HEK293 (cell line): ENCODE measurements at regions not wholly inside any gene's neighbourhood (a gene's known extent, or its start where the extent isn't known, plus 50 kb on each side); places are given as distances from the start of the nearest gene placed in this dataset.

Source experiments
- BCL11A ChIP-seq: fragments of 450-650 bp; formaldehyde crosslinking; IDR thresholded peaks from 2 replicates; pipeline ENCODE4 v1.5.1; 2016; ENCODE audit warnings: low read depth, missing biosample characterization, missing genetic modification characterization
- ELK4 ChIP-seq: IDR thresholded peaks from 2 replicates; pipeline ENCODE4 v1.6.1; 2011; ENCODE audit warnings: mild to moderate bottlenecking, low read depth, low read length, borderline replicate concordance
- FEZF1 ChIP-seq: fragments of 450-650 bp; formaldehyde crosslinking; IDR thresholded peaks from 2 replicates; pipeline ENCODE4 v1.5.1; 2016; ENCODE audit warnings: missing biosample characterization, missing genetic modification characterization
- KLF16 ChIP-seq: fragments of 450-650 bp; formaldehyde crosslinking; IDR thresholded peaks from 2 replicates; pipeline ENCODE4 v1.5.1; 2017; ENCODE audit warnings: missing biosample characterization, missing genetic modification characterization
- PRDM6 ChIP-seq: fragments of 450-650 bp; formaldehyde crosslinking; IDR thresholded peaks from 2 replicates; pipeline ENCODE4 v1.5.1; 2017; ENCODE audit warnings: missing biosample characterization, missing genetic modification characterization
- SETDB1 ChIP-seq: IDR thresholded peaks from one replicate; pipeline ENCODE4 v1.6.1; 2017; ENCODE audit warnings: mild to moderate bottlenecking, low read length, moderate library complexity, mixed read lengths; ENCODE audit not compliant: insufficient read length
- TCF7L2 ChIP-seq: IDR thresholded peaks from 2 replicates; pipeline ENCODE4 v1.6.1; 2011; ENCODE audit warnings: low read depth, mild to moderate bottlenecking, inconsistent platforms, low read length, moderate library complexity, borderline replicate concordance
- YY1 ChIP-seq: fragments of 450-650 bp; formaldehyde crosslinking; IDR thresholded peaks from 2 replicates; pipeline ENCODE4 v1.5.1; 2018; ENCODE audit warnings: missing biosample characterization, missing genetic modification characterization
- ZBTB48 ChIP-seq: fragments of 450-650 bp; formaldehyde crosslinking; IDR thresholded peaks from 2 replicates; pipeline ENCODE4 v1.5.1; 2016; ENCODE audit warnings: missing biosample characterization, missing genetic modification characterization
- ZIC2 ChIP-seq: fragments of 450-650 bp; formaldehyde crosslinking; IDR thresholded peaks from 2 replicates; pipeline ENCODE4 v1.5.1; 2016; ENCODE audit warnings: missing biosample characterization, missing genetic modification characterization
- ZNF121 ChIP-seq: fragments of 450-650 bp; formaldehyde crosslinking; IDR thresholded peaks from 2 replicates; pipeline ENCODE4 v1.5.1; 2016; ENCODE audit warnings: missing biosample characterization, missing genetic modification characterization
- ZNF16 ChIP-seq: fragments of 450-650 bp; formaldehyde crosslinking; IDR thresholded peaks from 2 replicates; pipeline ENCODE4 v1.5.1; 2016; ENCODE audit warnings: low read depth, missing biosample characterization, missing genetic modification characterization
- ZNF169 ChIP-seq: fragments of 450-650 bp; formaldehyde crosslinking; IDR thresholded peaks from 2 replicates; pipeline ENCODE4 v1.5.1; 2016; ENCODE audit warnings: missing biosample characterization, missing genetic modification characterization
- ZNF184 ChIP-seq: fragments of 450-650 bp; IDR thresholded peaks from 2 replicates; pipeline ENCODE4 v1.5.1; 2018; ENCODE audit warnings: missing biosample characterization, mild to moderate bottlenecking, missing genetic modification characterization
- ZNF19 ChIP-seq: fragments of 450-650 bp; formaldehyde crosslinking; IDR thresholded peaks from 2 replicates; pipeline ENCODE4; 2016; ENCODE audit warnings: missing biosample characterization, missing genetic modification characterization, low read depth
- ZNF202 ChIP-seq: fragments of 450-650 bp; formaldehyde crosslinking; IDR thresholded peaks from 2 replicates; pipeline ENCODE4 v1.5.1; 2016; ENCODE audit warnings: missing biosample characterization, missing genetic modification characterization, borderline replicate concordance
- ZNF362 ChIP-seq: fragments of 450-650 bp; formaldehyde crosslinking; IDR thresholded peaks from 2 replicates; pipeline ENCODE4 v1.5.1; 2016; ENCODE audit warnings: missing biosample characterization, missing genetic modification characterization
- ZNF426 ChIP-seq: fragments of 450-650 bp; formaldehyde crosslinking; IDR thresholded peaks from 2 replicates; pipeline ENCODE4 v1.5.1; 2017; ENCODE audit warnings: missing biosample characterization, missing genetic modification characterization, mild to moderate bottlenecking, inconsistent platforms, moderate library complexity
- ZNF518A ChIP-seq: fragments of 450-650 bp; formaldehyde crosslinking; conservative IDR thresholded peaks from 2 replicates; pipeline ENCODE4 v1.5.1; 2016; ENCODE audit warnings: low read depth, missing biosample characterization, missing genetic modification characterization
- ZNF530 ChIP-seq: fragments of 450-650 bp; formaldehyde crosslinking; IDR thresholded peaks from 2 replicates; pipeline ENCODE4 v1.5.1; 2016; ENCODE audit warnings: low read depth, missing biosample characterization, missing genetic modification characterization
- ZNF548 ChIP-seq: fragments of 450-650 bp; formaldehyde crosslinking; IDR thresholded peaks from 2 replicates; pipeline ENCODE4 v1.5.1; 2016; ENCODE audit warnings: missing biosample characterization, missing genetic modification characterization
- ZNF645 ChIP-seq: fragments of 450-650 bp; formaldehyde crosslinking; IDR thresholded peaks from 2 replicates; pipeline ENCODE4; 2016; ENCODE audit warnings: missing biosample characterization, missing genetic modification characterization
- ZNF768 ChIP-seq: fragments of 450-650 bp; formaldehyde crosslinking; IDR thresholded peaks from 2 replicates; pipeline ENCODE4 v1.5.1; 2018; ENCODE audit warnings: missing biosample characterization, mild to moderate bottlenecking, missing genetic modification characterization
- ZSCAN23 ChIP-seq: fragments of 450-650 bp; formaldehyde crosslinking; IDR thresholded peaks from 2 replicates; pipeline ENCODE4 v1.5.1; 2016; ENCODE audit warnings: missing biosample characterization, missing genetic modification characterization
- ZSCAN30 ChIP-seq: fragments of 450-650 bp; IDR thresholded peaks from 2 replicates; pipeline ENCODE4 v1.5.1; 2018; ENCODE audit warnings: missing biosample characterization, mild to moderate bottlenecking, missing genetic modification characterization, moderate library complexity
- TF ChIP-seq, protein P1 (sequence below): fragments of 450-650 bp; formaldehyde crosslinking; IDR thresholded peaks from 2 replicates; pipeline ENCODE4 v1.5.1; 2016; ENCODE audit warnings: missing biosample characterization, missing genetic modification characterization

GRCh38 chr18:65955747-65956146 is 204.9 kb downstream of the CDH7 start (continued):
- TF ChIP-seq PRDM6 (tag by site-specific recombination) (peak; percentile 26; the same call in 1 of the 2 replicates), ZSCAN30 (tag by site-specific recombination) (peak; percentile 51; the same call in 1 of the 2 replicates), ZBTB48 (no peak), ZNF548 (tag by site-specific recombination) (no peak), ZIC2 (tag by site-specific recombination) (no peak), YY1 (tag by site-specific recombination) (no peak), TCF7L2 (0 out of 2 replicates have a peak, but pooled peaks have one; percentile 16), ZNF362 (tag by site-specific recombination) (no peak), KLF16 (no peak), ZNF426 (tag by site-specific recombination) (no peak), BCL11A (tag by site-specific recombination) (no peak), ZNF768 (tag by site-specific recombination) (no peak), ZNF645 (tag by site-specific recombination) (no peak), ELK4 (no peak), ZNF184 (tag by site-specific recombination) (no peak), ZNF518A (tag by site-specific recombination) (no peak), ZNF121 (tag by site-specific recombination) (no peak), ZNF169 (no peak), ZNF19 (tag by site-specific recombination) (no peak), SETDB1 (no peak), ZNF530 (tag by site-specific recombination) (no peak), ZNF16 (no peak), FEZF1 (tag by site-specific recombination) (peak; percentile 86), ZSCAN23 (tag by site-specific recombination) (no peak), ZNF202 (tag by site-specific recombination) (no peak)
- TF ChIP-seq, protein P1, sequence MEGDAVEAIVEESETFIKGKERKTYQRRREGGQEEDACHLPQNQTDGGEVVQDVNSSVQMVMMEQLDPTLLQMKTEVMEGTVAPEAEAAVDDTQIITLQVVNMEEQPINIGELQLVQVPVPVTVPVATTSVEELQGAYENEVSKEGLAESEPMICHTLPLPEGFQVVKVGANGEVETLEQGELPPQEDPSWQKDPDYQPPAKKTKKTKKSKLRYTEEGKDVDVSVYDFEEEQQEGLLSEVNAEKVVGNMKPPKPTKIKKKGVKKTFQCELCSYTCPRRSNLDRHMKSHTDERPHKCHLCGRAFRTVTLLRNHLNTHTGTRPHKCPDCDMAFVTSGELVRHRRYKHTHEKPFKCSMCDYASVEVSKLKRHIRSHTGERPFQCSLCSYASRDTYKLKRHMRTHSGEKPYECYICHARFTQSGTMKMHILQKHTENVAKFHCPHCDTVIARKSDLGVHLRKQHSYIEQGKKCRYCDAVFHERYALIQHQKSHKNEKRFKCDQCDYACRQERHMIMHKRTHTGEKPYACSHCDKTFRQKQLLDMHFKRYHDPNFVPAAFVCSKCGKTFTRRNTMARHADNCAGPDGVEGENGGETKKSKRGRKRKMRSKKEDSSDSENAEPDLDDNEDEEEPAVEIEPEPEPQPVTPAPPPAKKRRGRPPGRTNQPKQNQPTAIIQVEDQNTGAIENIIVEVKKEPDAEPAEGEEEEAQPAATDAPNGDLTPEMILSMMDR (tag by site-specific recombination) = no peak
